ENCODE measurements at regions not wholly inside any gene's neighbourhood (a gene's known extent, or its start where the extent isn't known, plus 50 kb on each side); places are given as distances from the start of the nearest gene placed in this dataset.

DNA sequence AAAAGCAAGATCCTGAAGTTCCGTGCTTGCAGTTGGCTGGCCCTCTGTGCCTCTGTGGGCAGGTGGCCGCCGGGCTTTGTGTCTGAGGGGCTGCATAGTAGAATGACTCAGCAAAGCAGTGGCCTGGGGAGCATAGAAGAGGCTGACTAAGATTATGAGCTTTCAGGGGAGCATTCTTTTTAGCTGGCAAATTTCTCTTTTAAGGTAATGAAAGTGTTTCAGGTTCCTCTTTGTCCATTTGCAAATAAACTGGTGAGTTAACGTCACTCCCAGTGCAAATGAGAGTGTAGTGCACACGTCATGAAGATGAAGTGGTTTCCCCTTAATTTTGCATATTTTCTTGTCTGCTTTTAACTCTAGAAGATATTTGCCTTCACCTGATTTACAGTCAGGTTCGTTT, 98.6 kb downstream of the BCL2L11 start:
- Histone ChIP-seq H3K9me3 (ENCODE audit: control insufficient read depth, insufficient read depth, low read length) (no peaks in the 10 kb centered on the region; the same call in none of the 2 replicates), H3K36me3 (ENCODE audit: insufficient read depth, low read length) (no peaks in the 10 kb centered on the region), H3K4me1 (ENCODE audit: insufficient read depth, low read length) (peaks cover 10% of the 10 kb centered on the region), H3K9ac (ENCODE audit: low read depth, low read length) (no peak overlapping the region; the same call in 1 of the 2 replicates)

DNA sequence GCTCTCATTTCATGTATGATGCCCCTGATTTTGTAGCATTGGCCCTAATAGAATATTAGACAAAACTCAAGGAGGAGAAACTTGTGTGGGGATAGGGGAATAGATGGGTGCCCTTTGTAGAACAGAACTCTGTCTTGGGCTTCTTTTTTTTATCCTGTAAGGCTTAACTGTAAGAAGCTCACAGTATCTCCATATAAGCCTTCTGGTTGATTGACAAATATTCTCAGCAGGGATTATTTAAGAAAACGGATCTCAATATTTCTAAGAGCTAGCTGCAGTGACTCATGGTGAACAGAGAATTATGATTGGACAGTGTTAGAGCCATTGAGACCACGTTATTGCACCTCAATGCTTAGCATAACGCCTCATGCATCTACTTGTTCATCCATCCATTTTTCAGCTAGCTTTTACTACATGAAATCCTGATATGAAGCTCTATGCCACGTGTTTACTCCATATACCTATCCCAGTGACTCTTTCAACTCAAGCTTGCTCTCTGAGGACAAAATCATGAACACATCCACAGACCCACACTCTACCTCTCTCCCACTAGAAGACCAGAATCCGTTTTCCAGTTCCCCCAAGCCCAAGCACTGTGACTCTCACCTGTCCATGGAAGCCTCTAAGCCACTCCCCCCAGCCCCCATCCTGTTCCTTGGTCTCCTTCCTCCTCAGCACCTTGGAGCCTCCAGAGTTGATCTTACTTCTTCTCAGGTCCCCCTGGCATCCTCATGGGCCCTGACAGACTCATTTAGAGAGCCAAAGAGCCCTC, 99.2 kb downstream of the BCL2L11 start:
- Histone ChIP-seq H3K9me3 (ENCODE audit: control insufficient read depth, insufficient read depth, low read length) (no peaks in the 10 kb centered on the region; the same call in none of the 2 replicates), H3K4me1 (ENCODE audit: insufficient read depth, low read length) (peaks cover 10% of the 10 kb centered on the region), H3K36me3 (ENCODE audit: insufficient read depth, low read length) (no peaks in the 10 kb centered on the region), H3K9ac (ENCODE audit: low read depth, low read length) (no peak overlapping the region)

DNA sequence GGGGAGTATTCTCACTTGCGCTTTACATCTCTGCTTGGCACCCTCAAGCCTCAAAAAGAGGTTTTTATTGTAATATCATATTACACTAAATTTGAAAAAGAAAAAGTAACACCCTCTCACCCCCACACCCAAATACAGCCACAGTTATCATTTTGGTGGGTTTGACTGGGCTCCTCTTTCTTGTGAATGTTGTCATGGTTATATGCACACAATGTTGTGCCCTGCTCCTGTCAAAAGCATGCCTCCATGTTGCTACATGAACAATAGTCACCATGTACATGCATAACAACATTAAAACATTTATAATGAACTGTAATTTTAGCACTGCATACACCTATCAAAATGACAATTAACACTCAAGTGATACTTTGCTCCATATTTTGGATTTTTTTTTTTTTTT, 100.2 kb downstream of the BCL2L11 start:
- Histone ChIP-seq H3K9me3 (ENCODE audit: control insufficient read depth, insufficient read depth, low read length) (no peaks in the 10 kb centered on the region; the same call in none of the 2 replicates), H3K36me3 (ENCODE audit: insufficient read depth, low read length) (no peaks in the 10 kb centered on the region), H3K9ac (ENCODE audit: low read depth, low read length) (no peak overlapping the region), H3K4me1 (ENCODE audit: insufficient read depth, low read length) (peaks cover 10% of the 10 kb centered on the region)

DNA sequence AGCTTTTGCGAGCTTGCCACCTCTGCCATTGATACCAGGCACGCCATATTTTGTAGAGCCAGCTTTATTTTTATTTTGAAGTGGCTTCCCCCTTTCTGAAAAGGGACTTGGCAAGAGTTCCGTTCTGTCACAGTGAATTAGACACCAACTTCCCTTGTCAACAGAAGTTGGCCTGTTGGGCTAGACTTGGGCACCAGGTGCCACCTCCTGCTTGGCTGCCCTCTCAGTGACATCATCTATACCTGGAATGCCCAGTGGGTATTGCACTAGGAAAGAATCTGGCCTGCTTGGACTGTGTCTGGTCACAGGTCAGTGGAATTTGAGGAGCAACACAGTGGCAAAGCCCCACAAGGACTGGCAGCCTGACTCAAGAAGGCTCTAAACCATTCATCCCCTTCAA, 101.0 kb downstream of the BCL2L11 start:
- Histone ChIP-seq H3K9me3 (ENCODE audit: control insufficient read depth, insufficient read depth, low read length) (no peaks in the 10 kb centered on the region; the same call in none of the 2 replicates), H3K4me1 (ENCODE audit: insufficient read depth, low read length) (peaks cover 10% of the 10 kb centered on the region), H3K36me3 (ENCODE audit: insufficient read depth, low read length) (no peaks in the 10 kb centered on the region), H3K9ac (ENCODE audit: low read depth, low read length) (no peak overlapping the region)

DNA sequence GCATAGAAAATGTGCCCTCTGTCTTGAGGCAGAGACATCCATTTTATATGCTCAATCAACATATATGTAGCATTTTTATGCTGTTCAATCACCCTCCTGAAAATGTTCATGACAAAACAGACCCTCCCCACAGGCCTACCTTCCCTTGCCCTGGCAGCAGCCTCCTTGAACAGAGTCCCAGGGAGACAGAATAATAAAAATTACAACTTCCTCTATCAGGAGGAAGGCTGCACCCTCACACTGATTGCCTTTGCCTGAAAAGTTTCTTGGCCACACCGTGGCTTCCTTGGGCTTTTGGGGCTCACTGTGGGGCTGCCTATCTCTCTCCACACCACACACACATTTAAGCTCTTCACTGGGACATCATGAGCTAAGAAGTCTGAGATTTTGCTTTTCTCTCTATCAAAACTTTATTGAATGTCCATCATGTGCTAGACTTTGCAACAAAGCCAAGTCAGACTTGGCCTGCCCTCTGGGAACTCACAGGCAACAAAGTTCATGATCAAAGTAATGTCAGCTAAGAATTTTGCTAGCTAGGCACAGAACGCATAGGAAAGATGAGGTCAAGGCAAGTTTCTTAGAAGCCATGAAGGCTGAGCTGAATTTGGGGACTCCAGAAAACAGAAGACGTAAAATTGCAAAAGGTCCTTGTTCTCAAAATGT, 101.6 kb downstream of the BCL2L11 start:
- H3K9ac ChIP-seq (ENCODE audit: low read depth, low read length) = no peak overlapping the region

DNA sequence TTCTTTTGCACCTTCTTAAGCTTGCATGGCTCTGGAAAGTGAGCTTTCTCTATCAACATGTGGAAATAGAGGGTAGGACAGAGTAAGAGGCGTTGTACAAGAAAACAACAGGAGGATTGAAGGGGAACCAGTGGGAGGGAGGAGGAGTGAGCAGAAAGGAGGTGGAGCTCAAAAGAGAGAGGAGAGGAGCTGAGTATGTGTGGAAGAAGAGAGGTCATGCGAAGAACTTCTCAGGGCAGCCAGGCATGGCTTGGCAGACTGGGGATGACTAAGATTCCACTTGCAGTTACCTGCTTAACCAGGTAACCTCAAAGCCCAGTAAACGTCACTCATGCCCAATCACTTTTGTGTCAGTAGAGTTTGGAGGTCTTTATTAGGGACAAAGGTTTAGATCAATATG, 105.1 kb downstream of the BCL2L11 start:
- Histone ChIP-seq H3K9ac (ENCODE audit: low read depth, low read length) (no peak overlapping the region), H3K36me3 (ENCODE audit: insufficient read depth, low read length) (no peaks in the 10 kb centered on the region), H3K9me3 (ENCODE audit: control insufficient read depth, insufficient read depth, low read length) (no peaks in the 10 kb centered on the region), H3K4me1 (ENCODE audit: insufficient read depth, low read length) (no peaks in the 10 kb centered on the region)

More for the DNA sequence above, 101.6 kb downstream of the BCL2L11 start:
- Histone ChIP-seq H3K36me3 (ENCODE audit: insufficient read depth, low read length) (no peaks in the 10 kb centered on the region), H3K4me1 (ENCODE audit: insufficient read depth, low read length) (peaks cover 10% of the 10 kb centered on the region), H3K9me3 (ENCODE audit: control insufficient read depth, insufficient read depth, low read length) (no peaks in the 10 kb centered on the region; the same call in 1 of the 2 replicates)

DNA sequence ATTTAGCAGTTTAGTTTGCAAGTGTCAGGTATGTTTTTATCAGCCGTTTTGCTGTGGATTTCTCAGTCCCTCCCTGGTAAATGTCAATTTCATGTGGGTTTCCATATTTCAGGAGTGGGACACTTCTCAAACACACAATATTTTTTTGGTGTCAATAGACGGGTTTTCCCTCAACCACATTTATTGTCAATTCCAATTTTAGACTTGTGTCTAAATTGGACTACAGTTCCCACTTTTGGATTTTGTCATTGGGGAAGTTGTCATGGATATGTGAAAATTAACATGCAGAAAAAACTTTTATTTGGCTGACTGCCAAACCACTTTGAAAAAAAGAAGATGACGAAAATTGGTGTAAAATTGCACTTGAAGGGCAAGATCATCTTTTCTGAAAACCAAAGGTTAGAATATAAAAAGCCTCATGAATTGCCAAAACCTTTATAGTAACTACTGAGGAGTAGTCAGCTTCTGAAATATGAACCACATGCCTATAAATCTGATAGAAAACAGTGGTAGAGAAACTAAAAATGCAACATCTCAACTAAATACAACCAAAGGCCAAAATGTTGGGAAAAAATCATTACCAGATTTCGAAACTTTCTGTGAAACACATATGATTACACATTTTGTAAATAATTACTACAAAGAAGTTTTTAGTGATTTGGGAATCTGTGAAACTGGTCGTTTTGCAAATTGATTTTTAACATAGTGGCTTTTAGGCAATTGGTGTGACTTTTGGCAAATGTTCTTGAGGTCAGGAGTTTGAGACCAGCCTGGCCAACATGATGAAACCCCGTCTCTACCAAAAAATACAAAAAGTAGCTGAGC, 106.4 kb downstream of the BCL2L11 start:
- Histone ChIP-seq H3K4me1 (ENCODE audit: insufficient read depth, low read length) (no peaks in the 10 kb centered on the region), H3K36me3 (ENCODE audit: insufficient read depth, low read length) (no peaks in the 10 kb centered on the region), H3K9me3 (ENCODE audit: control insufficient read depth, insufficient read depth, low read length) (no peaks in the 10 kb centered on the region), H3K9ac (ENCODE audit: low read depth, low read length) (no peak overlapping the region)

DNA sequence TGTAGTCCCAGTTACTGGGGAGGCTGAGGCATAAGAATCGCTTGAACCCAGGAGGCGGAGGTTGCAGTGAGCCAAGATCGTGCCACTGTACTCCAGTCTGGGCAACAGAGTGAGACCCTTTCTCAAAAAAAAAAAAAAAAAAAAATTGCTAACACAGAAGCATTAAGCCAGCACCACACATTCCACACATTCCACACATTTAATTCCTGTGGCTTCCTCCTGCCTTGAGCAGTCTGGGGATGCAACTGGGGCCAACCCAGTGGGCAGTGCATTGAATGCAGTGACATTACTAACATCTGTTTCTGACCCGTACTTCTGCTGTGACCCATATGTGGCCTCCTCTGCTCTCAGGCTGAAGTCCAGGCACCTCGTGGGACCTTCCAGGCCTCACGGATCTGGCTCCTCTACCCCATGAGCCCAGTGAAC, 107.0 kb downstream of the BCL2L11 start:
- Histone ChIP-seq H3K9me3 (ENCODE audit: control insufficient read depth, insufficient read depth, low read length) (no peaks in the 10 kb centered on the region), H3K4me1 (ENCODE audit: insufficient read depth, low read length) (no peaks in the 10 kb centered on the region), H3K36me3 (ENCODE audit: insufficient read depth, low read length) (no peaks in the 10 kb centered on the region), H3K9ac (ENCODE audit: low read depth, low read length) (no peak overlapping the region)

DNA sequence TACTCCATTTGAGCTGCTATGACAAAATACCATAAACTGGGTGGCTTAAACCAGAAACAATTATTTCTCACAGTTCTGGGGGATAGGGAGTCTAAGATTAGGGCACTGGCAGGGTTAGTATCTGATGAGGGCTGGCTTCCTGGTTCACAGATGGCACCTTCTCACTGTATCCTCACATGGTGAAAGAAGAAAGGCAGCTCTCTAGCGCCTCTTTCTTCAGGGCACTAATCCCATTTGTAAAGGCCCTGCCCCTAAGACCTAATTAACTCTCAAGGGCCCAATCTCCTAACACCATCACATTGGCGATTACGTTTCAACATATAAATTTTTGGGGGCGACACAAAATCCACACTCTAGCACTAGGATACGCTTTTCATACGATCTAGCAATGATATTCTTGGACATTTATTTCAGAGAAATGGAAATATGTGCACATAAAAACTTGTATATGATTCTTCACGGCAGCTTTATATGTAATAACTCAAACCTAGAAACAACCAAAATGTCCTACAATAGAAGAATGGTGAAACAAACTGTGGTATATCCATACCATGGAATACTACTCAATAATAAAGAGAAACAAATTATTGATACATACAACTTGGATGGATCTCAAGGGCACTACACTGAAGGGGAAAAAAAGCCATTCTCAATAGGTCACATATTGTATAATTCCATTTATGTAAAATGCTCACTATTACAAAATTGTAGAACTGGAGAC, 111.0 kb downstream of the BCL2L11 start:
- Histone ChIP-seq H3K9ac (ENCODE audit: low read depth, low read length) (no peak overlapping the region), H3K36me3 (ENCODE audit: insufficient read depth, low read length) (no peaks in the 10 kb centered on the region), H3K4me1 (ENCODE audit: insufficient read depth, low read length) (no peaks in the 10 kb centered on the region), H3K9me3 (ENCODE audit: control insufficient read depth, insufficient read depth, low read length) (peaks cover 8% of the 10 kb centered on the region; the same call in 1 of the 2 replicates)

DNA sequence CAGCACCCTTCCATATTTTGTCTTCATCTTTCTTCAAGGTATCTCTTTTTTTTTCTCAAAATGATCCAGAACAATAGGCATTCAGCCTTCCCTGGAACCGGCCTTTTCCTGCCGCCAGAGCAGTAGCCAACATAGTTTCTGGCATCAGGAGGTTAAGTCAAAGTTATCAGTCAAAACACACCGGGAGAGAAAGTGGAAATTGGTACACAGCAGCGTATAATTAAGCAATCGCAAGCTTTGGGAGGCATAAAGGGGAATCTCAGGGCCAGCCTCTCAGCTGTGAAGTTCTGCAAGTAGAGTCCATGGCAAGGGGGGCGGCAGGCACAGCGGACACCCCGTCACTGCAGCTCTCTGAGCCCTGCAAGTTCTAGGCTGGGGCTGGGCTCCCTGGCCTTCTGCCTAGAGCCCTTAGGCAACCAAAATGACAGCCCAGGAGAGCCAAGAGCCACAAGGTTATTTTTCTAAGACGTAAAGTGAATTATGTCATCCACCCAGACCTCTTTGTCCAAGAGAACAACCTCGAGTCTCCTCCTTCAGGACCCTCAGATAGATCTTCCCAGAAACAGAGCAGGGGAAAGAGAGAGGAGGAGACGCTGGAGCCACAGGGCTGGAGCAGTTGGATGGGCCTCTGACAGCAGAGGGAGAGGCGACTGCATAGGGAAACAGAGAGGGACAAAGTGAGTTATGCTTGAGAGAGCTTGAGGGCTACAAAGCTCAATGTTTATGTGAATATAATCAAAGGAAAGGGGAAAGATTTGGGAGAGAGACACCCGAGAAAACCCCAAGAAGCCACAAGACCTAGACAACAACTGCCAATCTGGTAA, 114.7 kb downstream of the BCL2L11 start:
- Histone ChIP-seq H3K9ac (ENCODE audit: low read depth, low read length) (no peak overlapping the region), H3K4me1 (ENCODE audit: insufficient read depth, low read length) (no peaks in the 10 kb centered on the region), H3K9me3 (ENCODE audit: control insufficient read depth, insufficient read depth, low read length) (peaks cover 8% of the 10 kb centered on the region; the same call in 1 of the 2 replicates), H3K36me3 (ENCODE audit: insufficient read depth, low read length) (no peaks in the 10 kb centered on the region)

DNA sequence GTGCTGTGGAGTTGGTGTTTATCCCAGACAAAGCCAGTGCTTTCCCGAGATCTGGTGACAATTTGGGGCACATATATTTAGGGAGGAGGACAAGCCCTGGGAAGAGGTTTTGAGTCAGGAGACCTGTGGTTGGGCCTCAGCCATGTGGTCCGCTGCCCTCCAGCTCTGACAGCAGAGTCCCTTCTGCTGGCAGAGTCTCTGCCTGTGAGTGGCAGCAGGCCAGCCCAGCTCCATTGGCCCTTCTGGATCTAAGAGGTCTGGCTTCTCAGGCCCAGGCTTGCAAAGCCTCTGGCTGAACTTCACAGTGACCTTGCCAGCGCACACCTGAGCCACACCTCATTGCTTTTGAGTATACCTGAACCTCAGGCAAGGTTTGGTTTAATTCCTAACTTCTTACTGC, 115.3 kb downstream of the BCL2L11 start:
- Histone ChIP-seq H3K4me1 (ENCODE audit: insufficient read depth, low read length) (no peaks in the 10 kb centered on the region), H3K36me3 (ENCODE audit: insufficient read depth, low read length) (no peaks in the 10 kb centered on the region), H3K9me3 (ENCODE audit: control insufficient read depth, insufficient read depth, low read length) (peaks cover 8% of the 10 kb centered on the region; the same call in 1 of the 2 replicates), H3K9ac (ENCODE audit: low read depth, low read length) (no peak overlapping the region)

DNA sequence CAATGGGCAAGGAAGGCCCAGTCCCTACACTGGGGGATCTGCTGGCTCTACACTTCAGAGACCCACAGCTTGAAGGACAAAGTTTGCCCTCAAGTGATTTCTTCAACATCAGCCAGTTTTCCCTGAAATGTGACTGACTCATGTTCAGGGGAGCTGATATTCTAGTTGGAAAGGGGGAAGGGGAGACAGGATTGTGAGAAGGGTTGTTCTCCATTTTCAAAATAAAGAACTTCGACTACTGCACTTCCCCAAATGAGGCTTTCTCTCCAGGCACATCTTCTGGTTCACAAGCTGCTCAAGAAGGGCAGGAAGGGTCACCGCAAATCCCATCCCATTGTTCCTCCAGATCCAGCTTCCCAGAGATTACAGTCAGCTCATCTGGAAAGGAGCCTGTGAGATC, 117.6 kb downstream of the BCL2L11 start:
- no peaks in the 10 kb centered on the region for H3K4me1 ChIP-seq (ENCODE audit: insufficient read depth, low read length)
- no peak overlapping the region for H3K9ac ChIP-seq (ENCODE audit: low read depth, low read length)
- no peaks in the 10 kb centered on the region for H3K36me3 ChIP-seq (ENCODE audit: insufficient read depth, low read length)
- H3K9me3 ChIP-seq (ENCODE audit: control insufficient read depth, insufficient read depth, low read length) = peaks cover 8% of the 10 kb centered on the region; the same call in 1 of the 2 replicates

DNA sequence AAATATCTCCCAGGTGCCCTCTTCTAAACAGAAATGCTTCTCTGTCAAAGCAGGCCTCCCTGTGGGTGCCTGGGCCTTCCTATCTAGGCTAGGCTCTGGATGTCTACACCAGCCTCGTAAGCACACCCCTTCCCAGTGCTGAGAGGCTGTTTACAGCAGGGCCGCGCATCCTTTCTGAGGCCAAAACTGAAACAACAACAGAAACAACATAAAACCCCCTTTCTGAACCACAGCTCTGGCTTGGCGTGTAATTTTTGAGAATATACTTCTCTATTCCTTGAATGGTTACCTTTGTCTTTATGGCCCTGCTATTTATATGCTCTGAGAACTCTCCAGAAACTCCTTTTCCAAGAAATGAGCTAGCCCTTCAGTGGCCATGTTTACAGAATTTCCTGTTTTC, 118.4 kb downstream of the BCL2L11 start:
- no peak overlapping the region for H3K9ac ChIP-seq (ENCODE audit: low read depth, low read length)
- H3K9me3 ChIP-seq (ENCODE audit: control insufficient read depth, insufficient read depth, low read length) = peaks cover 8% of the 10 kb centered on the region; the same call in 1 of the 2 replicates
- no peaks in the 10 kb centered on the region for H3K36me3 ChIP-seq (ENCODE audit: insufficient read depth, low read length)
- H3K4me1 ChIP-seq (ENCODE audit: insufficient read depth, low read length) = no peaks in the 10 kb centered on the region

All from ES-I3 (cell line).